ENCODE measurements at regions not wholly inside any gene's neighbourhood (a gene's known extent, or its start where the extent isn't known, plus 50 kb on each side); places are given as distances from the start of the nearest gene placed in this dataset.

DNA sequence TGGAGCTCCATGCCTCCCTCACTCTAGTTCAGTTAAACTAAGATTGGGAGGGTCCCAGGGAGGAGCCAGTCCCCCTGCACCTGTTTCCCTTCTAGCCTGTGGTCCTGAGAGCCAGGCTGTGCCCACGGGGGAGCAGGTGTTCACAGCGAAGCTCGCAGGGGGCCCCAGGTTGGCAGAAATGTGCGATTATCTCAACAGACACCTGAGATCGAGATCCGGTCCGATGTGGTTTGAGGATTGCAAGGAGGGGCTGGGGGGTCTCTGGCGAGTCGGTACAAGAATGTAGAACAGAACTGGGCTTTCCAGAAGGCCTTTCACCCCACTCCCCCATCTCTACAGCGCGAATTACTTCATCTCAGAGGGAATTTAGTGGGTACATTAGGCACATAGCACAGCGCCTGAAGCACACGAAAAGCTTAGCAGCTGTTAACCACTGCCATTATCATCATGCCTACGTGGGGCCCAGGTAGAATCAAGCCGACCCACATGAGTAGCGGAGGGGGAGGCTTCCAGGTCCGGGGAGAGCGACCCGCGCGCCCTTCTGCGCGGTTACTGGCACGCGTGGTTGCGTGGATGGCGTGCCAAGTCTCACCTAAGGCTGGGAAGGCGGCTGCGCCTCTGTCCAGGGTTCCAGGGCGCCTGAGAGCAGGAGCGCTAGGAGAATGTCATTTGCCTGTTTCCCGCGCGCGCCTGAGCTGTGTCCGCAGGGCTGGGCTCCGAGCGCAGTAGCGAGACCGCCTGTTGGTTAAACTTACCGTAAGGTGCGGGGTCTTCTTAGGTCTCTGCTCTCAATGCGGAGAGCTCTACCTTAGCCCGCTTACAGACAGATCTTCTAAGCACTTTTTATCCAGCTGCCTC, 1539.5 kb upstream of the TMEM132C start:
- Histone ChIP-seq H2BK120ac (ENCODE audit: low read depth, low read length) (no peak overlapping the region), H3K18ac (ENCODE audit: low read length) (no peak overlapping the region), H2BK5ac (ENCODE audit: low read length) (no peak overlapping the region), H3K27me3 (ENCODE audit: control insufficient read depth in 3 of 3, insufficient read depth in 3 of 3, low read depth in 1 of 3, low read length in 3 of 3) (peaks cover 19 to 52% (median 41%) of the 10 kb centered on the region in 3 experiments), H2AK5ac (ENCODE audit: low read depth, low read length) (peak overlapping the region; percentile 52), H2AFZ (ENCODE audit: low read length) (no peak overlapping the region), H4K8ac (ENCODE audit: low read depth, low read length) (no peak overlapping the region), H3K9me3 (replicated peaks in 1 of 2; ENCODE audit: control insufficient read depth in 2 of 2, insufficient read depth in 1 of 2, low read depth in 1 of 2, low read length in 2 of 2) (peaks cover 0 to 11% of the 10 kb centered on the region in 2 donors), H4K91ac (ENCODE audit: low read depth, low read length, poor library complexity) (no peak overlapping the region), H3K4me3 (ENCODE audit: low read length in 2 of 2) (peak overlapping the region in 1 of 2 donors; percentile 62), H3K4ac (ENCODE audit: low read length) (no peak overlapping the region), H3K4me2 (ENCODE audit: insufficient read depth, low read length, poor library complexity, severe bottlenecking) (peak overlapping the region; percentile 72), H3K23ac (ENCODE audit: low read depth, low read length, poor library complexity) (peak overlapping the region; percentile 87), H2BK12ac (ENCODE audit: low read length) (no peak overlapping the region), H3K9ac (ENCODE audit: low read depth, low read length, poor library complexity) (no peak overlapping the region), H3K14ac (ENCODE audit: low read length) (no peak overlapping the region), H3K79me1 (ENCODE audit: low read depth, low read length) (no peaks in the 10 kb centered on the region), H2BK15ac (ENCODE audit: low read length) (no peak overlapping the region), H3K36me3 (replicated peaks in 1 of 2; ENCODE audit: control insufficient read depth in 2 of 2, insufficient read depth in 2 of 2, low read length in 2 of 2) (no peaks in the 10 kb centered on the region), H3K27ac (replicated peaks; ENCODE audit: low read length) (no peak overlapping the region), H3K4me1 (ENCODE audit: control insufficient read depth in 2 of 2, insufficient read depth in 1 of 2, low read depth in 1 of 2, low read length in 2 of 2) (peaks cover 0 to 14% of the 10 kb centered on the region in 2 donors)
- no peak for DNase-seq (ENCODE audit: low spot score)
- WGBS, 2 donors (ENCODE audit: extremely low coverage in 2 of 2, insufficient read length in 2 of 2, insufficient replicate concordance in 1 of 2): no CpG with 5 or more reads among the region's 44 CpGs

DNA sequence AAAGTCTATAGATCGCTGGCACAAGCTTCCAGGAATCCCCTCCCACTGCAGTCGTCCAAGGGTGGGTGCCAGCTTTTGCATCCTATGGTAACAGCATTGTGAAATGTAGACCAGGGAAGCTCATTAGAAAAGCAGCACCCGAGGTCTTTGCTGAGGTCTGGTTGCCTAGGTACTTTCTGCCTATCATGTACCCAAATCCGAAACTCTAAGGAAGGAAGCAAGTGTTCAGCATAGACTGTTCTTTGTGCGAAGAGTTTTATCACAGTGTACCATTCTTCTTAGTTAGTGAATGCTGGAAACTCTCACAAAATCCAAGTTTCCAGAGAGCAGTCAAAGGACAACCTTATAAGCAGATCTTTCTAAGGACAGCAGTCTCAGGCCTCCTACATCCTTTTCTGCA, 1532.7 kb upstream of the TMEM132C start:
- Histone ChIP-seq H4K8ac (ENCODE audit: low read depth, low read length) (no peak overlapping the region), H2BK5ac (ENCODE audit: low read length) (no peak overlapping the region), H3K9me3 (replicated peaks in 1 of 2; ENCODE audit: control insufficient read depth in 2 of 2, insufficient read depth in 1 of 2, low read depth in 1 of 2, low read length in 2 of 2) (no peaks in the 10 kb centered on the region), H3K79me1 (ENCODE audit: low read depth, low read length) (no peaks in the 10 kb centered on the region), H4K91ac (ENCODE audit: low read depth, low read length, poor library complexity) (no peak overlapping the region), H3K23ac (ENCODE audit: low read depth, low read length, poor library complexity) (no peak overlapping the region), H3K14ac (ENCODE audit: low read length) (no peak overlapping the region), H2AFZ (ENCODE audit: low read length) (no peak overlapping the region), H3K4me2 (ENCODE audit: insufficient read depth, low read length, poor library complexity, severe bottlenecking) (peak overlapping the region; percentile 23), H3K36me3 (replicated peaks in 1 of 2; ENCODE audit: control insufficient read depth in 2 of 2, insufficient read depth in 2 of 2, low read length in 2 of 2) (no peaks in the 10 kb centered on the region), H2AK5ac (ENCODE audit: low read depth, low read length) (no peak overlapping the region), H3K9ac (ENCODE audit: low read depth, low read length, poor library complexity) (no peak overlapping the region), H3K4me1 (ENCODE audit: control insufficient read depth in 2 of 2, insufficient read depth in 1 of 2, low read depth in 1 of 2, low read length in 2 of 2) (peaks cover 0 to 13% of the 10 kb centered on the region in 2 donors), H2BK12ac (ENCODE audit: low read length) (no peak overlapping the region), H3K18ac (ENCODE audit: low read length) (no peak overlapping the region), H3K27me3 (ENCODE audit: control insufficient read depth in 3 of 3, insufficient read depth in 3 of 3, low read depth in 1 of 3, low read length in 3 of 3) (peaks cover 0 to 1% (median 0%) of the 10 kb centered on the region in 3 experiments), H3K4me3 (ENCODE audit: low read length in 2 of 2) (no peak overlapping the region), H3K4ac (ENCODE audit: low read length) (no peak overlapping the region), H3K27ac (replicated peaks; ENCODE audit: low read length) (no peak overlapping the region), H2BK120ac (ENCODE audit: low read depth, low read length) (no peak overlapping the region), H2BK15ac (ENCODE audit: low read length) (no peak overlapping the region)
- no CpG with 5 or more reads among the region's 5 CpGs for WGBS, 2 donors (ENCODE audit: extremely low coverage in 2 of 2, insufficient read length in 2 of 2, insufficient replicate concordance in 1 of 2)
- DNase-seq (ENCODE audit: low spot score): no peak

DNA sequence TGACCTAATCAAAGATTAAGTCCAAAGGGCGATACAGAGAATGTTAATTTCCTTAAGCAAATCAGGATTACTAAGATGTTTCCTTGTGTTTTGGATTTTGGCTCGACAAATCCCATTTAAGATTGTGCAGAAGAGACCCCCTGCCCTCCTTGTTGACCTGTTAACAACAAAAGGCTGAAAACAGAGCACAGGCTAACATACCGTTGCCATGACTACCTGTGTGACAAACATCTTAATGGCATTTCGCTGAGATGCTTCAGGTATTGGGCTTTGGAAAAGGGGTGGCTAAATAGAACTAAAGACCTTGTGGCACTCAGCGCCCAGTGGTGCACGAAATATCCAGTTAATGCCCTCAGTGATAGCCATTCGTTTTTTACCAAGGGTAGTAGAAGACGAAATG, 1532.3 kb upstream of the TMEM132C start:
- Histone ChIP-seq H3K27ac (replicated peaks; ENCODE audit: low read length) (no peak overlapping the region), H3K4ac (ENCODE audit: low read length) (no peak overlapping the region), H4K8ac (ENCODE audit: low read depth, low read length) (no peak overlapping the region), H3K18ac (ENCODE audit: low read length) (no peak overlapping the region), H2BK15ac (ENCODE audit: low read length) (no peak overlapping the region), H3K27me3 (ENCODE audit: control insufficient read depth in 3 of 3, insufficient read depth in 3 of 3, low read depth in 1 of 3, low read length in 3 of 3) (no peaks in the 10 kb centered on the region), H3K4me3 (ENCODE audit: low read length in 2 of 2) (no peak overlapping the region), H2AFZ (ENCODE audit: low read length) (no peak overlapping the region), H2AK5ac (ENCODE audit: low read depth, low read length) (no peak overlapping the region), H3K23ac (ENCODE audit: low read depth, low read length, poor library complexity) (no peak overlapping the region), H4K91ac (ENCODE audit: low read depth, low read length, poor library complexity) (no peak overlapping the region), H2BK5ac (ENCODE audit: low read length) (no peak overlapping the region), H2BK12ac (ENCODE audit: low read length) (no peak overlapping the region), H3K79me1 (ENCODE audit: low read depth, low read length) (no peaks in the 10 kb centered on the region), H3K36me3 (replicated peaks in 1 of 2; ENCODE audit: control insufficient read depth in 2 of 2, insufficient read depth in 2 of 2, low read length in 2 of 2) (no peaks in the 10 kb centered on the region), H3K4me1 (ENCODE audit: control insufficient read depth in 2 of 2, insufficient read depth in 1 of 2, low read depth in 1 of 2, low read length in 2 of 2) (peaks cover 0 to 13% of the 10 kb centered on the region in 2 donors), H3K9ac (ENCODE audit: low read depth, low read length, poor library complexity) (no peak overlapping the region), H2BK120ac (ENCODE audit: low read depth, low read length) (no peak overlapping the region), H3K4me2 (ENCODE audit: insufficient read depth, low read length, poor library complexity, severe bottlenecking) (no peak overlapping the region), H3K9me3 (replicated peaks in 1 of 2; ENCODE audit: control insufficient read depth in 2 of 2, insufficient read depth in 1 of 2, low read depth in 1 of 2, low read length in 2 of 2) (no peaks in the 10 kb centered on the region), H3K14ac (ENCODE audit: low read length) (no peak overlapping the region)
- peak; percentile 57 for DNase-seq (ENCODE audit: low spot score)
- no CpG with 5 or more reads among the region's 8 CpGs for WGBS, 2 donors (ENCODE audit: extremely low coverage in 2 of 2, insufficient read length in 2 of 2, insufficient replicate concordance in 1 of 2)

DNA sequence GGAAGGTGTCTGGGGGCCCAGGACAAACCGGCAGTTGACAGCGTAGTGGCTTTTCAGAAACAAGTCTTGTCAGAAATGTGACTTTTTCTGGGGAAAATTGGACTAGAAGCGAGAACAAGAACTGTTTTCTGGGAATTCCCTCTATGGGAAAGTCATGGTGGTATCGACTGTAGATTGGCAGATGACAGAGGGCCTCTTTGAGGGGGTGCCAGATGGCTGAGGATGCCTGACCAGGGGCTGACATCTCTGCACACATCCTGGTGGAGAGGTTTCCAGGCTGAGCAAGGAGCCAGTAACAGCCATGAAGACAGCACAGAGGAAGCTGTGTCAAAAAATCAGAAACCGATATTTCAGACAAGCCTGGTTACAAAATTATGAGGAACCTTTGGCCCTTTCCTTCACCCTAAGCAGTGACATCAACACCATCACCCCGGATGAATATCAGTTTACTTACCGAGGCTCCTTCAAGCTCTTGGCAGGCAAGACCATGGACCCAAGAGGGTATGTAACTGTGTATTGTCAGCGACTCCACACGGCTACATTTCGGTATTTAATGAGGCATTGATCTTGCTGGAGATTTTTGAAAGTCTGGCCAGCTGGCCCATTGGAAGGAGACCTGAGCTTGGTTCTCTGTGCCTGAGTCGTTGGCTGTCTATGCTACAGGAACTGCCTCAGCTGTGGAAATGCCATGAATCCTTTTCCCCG, 1525.3 kb upstream of the TMEM132C start:
- no peak overlapping the region for H3K4me3 ChIP-seq (ENCODE audit: low read length in 2 of 2)
- H2AK5ac ChIP-seq (ENCODE audit: low read depth, low read length): no peak overlapping the region
- no peaks in the 10 kb centered on the region for H3K36me3 ChIP-seq (replicated peaks in 1 of 2; ENCODE audit: control insufficient read depth in 2 of 2, insufficient read depth in 2 of 2, low read length in 2 of 2)
- no peak overlapping the region for H2BK15ac ChIP-seq (ENCODE audit: low read length)
- no peak overlapping the region for H3K23ac ChIP-seq (ENCODE audit: low read depth, low read length, poor library complexity)
- H2BK5ac ChIP-seq (ENCODE audit: low read length): no peak overlapping the region
- H3K27me3 ChIP-seq (ENCODE audit: control insufficient read depth in 3 of 3, insufficient read depth in 3 of 3, low read depth in 1 of 3, low read length in 3 of 3): no peaks in the 10 kb centered on the region
- H3K18ac ChIP-seq (ENCODE audit: low read length): no peak overlapping the region
- no peak overlapping the region for H2AFZ ChIP-seq (ENCODE audit: low read length)
- no peak overlapping the region for H3K27ac ChIP-seq (replicated peaks; ENCODE audit: low read length)
- no peak overlapping the region for H2BK12ac ChIP-seq (ENCODE audit: low read length)
- no CpG with 5 or more reads among the region's 12 CpGs for WGBS, 2 donors (ENCODE audit: extremely low coverage in 2 of 2, insufficient read length in 2 of 2, insufficient replicate concordance in 1 of 2)
- no peak overlapping the region for H3K4ac ChIP-seq (ENCODE audit: low read length)
- H3K4me2 ChIP-seq (ENCODE audit: insufficient read depth, low read length, poor library complexity, severe bottlenecking): no peak overlapping the region
- no peaks in the 10 kb centered on the region for H3K79me1 ChIP-seq (ENCODE audit: low read depth, low read length)
- no peak overlapping the region for H3K14ac ChIP-seq (ENCODE audit: low read length)
- no peak overlapping the region for H2BK120ac ChIP-seq (ENCODE audit: low read depth, low read length)
- no peak overlapping the region for H4K91ac ChIP-seq (ENCODE audit: low read depth, low read length, poor library complexity)
- H3K4me1 ChIP-seq (ENCODE audit: control insufficient read depth in 2 of 2, insufficient read depth in 1 of 2, low read depth in 1 of 2, low read length in 2 of 2): peaks cover 0 to 2% of the 10 kb centered on the region in 2 donors
- H3K9ac ChIP-seq (ENCODE audit: low read depth, low read length, poor library complexity): no peak overlapping the region
- no peak overlapping the region for H4K8ac ChIP-seq (ENCODE audit: low read depth, low read length)
- no peak for DNase-seq (ENCODE audit: low spot score)
- no peaks in the 10 kb centered on the region for H3K9me3 ChIP-seq (replicated peaks in 1 of 2; ENCODE audit: control insufficient read depth in 2 of 2, insufficient read depth in 1 of 2, low read depth in 1 of 2, low read length in 2 of 2)
